ENCODE measurements at regions not wholly inside any gene's neighbourhood (a gene's known extent, or its start where the extent isn't known, plus 50 kb on each side); places are given as distances from the start of the nearest gene placed in this dataset.
A peak's percentile ranks its signal among the peaks of the same experiment; 100 is the strongest.
"Not testable (repeated sequence)": the region's sequence is repeated elsewhere in the genome, so short reads cannot be mapped to it uniquely, and the experiment has no call there.

GRCh38 chr9:16291921-16292320 lies 578.5 kb downstream of the BNC2 start:
- DNase-seq = no peak
- H3K4me1 Mint-ChIP-seq = no peaks in the 10 kb centered on the region
- peaks cover 0 to 3% of the 10 kb centered on the region in 2 donors for H3K27me3 Mint-ChIP-seq
- no peak overlapping the region for H3K4me3 Mint-ChIP-seq
- Histone ChIP-seq H3K27ac (ENCODE audit: low read depth, low read length) (no peak overlapping the region), H3K4me3 (ENCODE audit: low read length in 2 of 2) (no peak overlapping the region), H3K9me3 (ENCODE audit: control insufficient read depth in 1 of 2, low read length in 2 of 2) (no peaks in the 10 kb centered on the region), H3K36me3 (ENCODE audit: insufficient read depth, low read length) (no peaks in the 10 kb centered on the region), H3K4me1 (ENCODE audit: insufficient read depth, low read length) (no peaks in the 10 kb centered on the region), H3K27me3 (ENCODE audit: insufficient read depth, low read length) (no peaks in the 10 kb centered on the region)
- ChIA-PET CTCF (ENCODE audit: partially characterized antibody) (no interaction called here), POLR2A (ENCODE audit: partially characterized antibody) (no interaction called here)
- no peak overlapping the region for H3K27ac Mint-ChIP-seq
- H3K36me3 Mint-ChIP-seq = no peaks in the 10 kb centered on the region
- intact Hi-C loops (cut with micrococcal nuclease) = no loop called here
- H3K9me3 Mint-ChIP-seq = peaks cover 0 to 11% (median 2%) of the 10 kb centered on the region in 8 donors

- Mint-ChIP-seq H3K27me3 (peaks cover 0 to 3% of the 10 kb centered on the region in 2 donors), H3K36me3 (no peaks in the 10 kb centered on the region), H3K27ac (no peak overlapping the region), H3K4me3 (no peak overlapping the region), H3K9me3 (peaks cover 0 to 11% (median 2%) of the 10 kb centered on the region in 8 donors), H3K4me1 (no peaks in the 10 kb centered on the region)
- Histone ChIP-seq H3K27me3 (ENCODE audit: insufficient read depth, low read length) (no peaks in the 10 kb centered on the region), H3K4me1 (ENCODE audit: insufficient read depth, low read length) (no peaks in the 10 kb centered on the region), H3K9me3 (ENCODE audit: control insufficient read depth in 1 of 2, low read length in 2 of 2) (no peaks in the 10 kb centered on the region), H3K4me3 (ENCODE audit: low read length in 2 of 2) (no peak overlapping the region), H3K36me3 (ENCODE audit: insufficient read depth, low read length) (no peaks in the 10 kb centered on the region), H3K27ac (ENCODE audit: low read depth, low read length) (no peak overlapping the region)
- DNase-seq = no peak
- intact Hi-C loops (cut with micrococcal nuclease) = no loop called here
- CTCF ChIA-PET (ENCODE audit: partially characterized antibody) = no interaction called here
- POLR2A ChIA-PET (ENCODE audit: partially characterized antibody) = no interaction called here
Measured at GRCh38 chr9:16293610-16294009, 576.9 kb downstream of the BNC2 start.

GRCh38 chr9:16294133-16294770 lies 576.2 kb downstream of the BNC2 start:
- intact Hi-C loops (cut with micrococcal nuclease) = no loop called here
- no peak overlapping the region for H3K4me3 Mint-ChIP-seq
- H3K9me3 Mint-ChIP-seq = peaks cover 0 to 11% (median 3%) of the 10 kb centered on the region in 8 donors

GRCh38 chr9:16294940-16295339 lies 575.5 kb downstream of the BNC2 start:
- H3K27me3 Mint-ChIP-seq; H3K4me3 ChIP-seq (ENCODE audit: low read length in 2 of 2); H3K9me3 ChIP-seq (ENCODE audit: control insufficient read depth in 1 of 2, low read length in 2 of 2); H3K36me3 ChIP-seq (ENCODE audit: insufficient read depth, low read length); DNase-seq; H3K27me3 ChIP-seq (ENCODE audit: insufficient read depth, low read length); H3K4me1 ChIP-seq (ENCODE audit: insufficient read depth, low read length); H3K4me1 Mint-ChIP-seq; H3K4me3 Mint-ChIP-seq; H3K36me3 Mint-ChIP-seq; POLR2A ChIA-PET (ENCODE audit: partially characterized antibody); H3K27ac ChIP-seq (ENCODE audit: low read depth, low read length); CTCF ChIA-PET (ENCODE audit: partially characterized antibody); intact Hi-C loops (cut with micrococcal nuclease): not testable (repeated sequence)
- peak overlapping the region in 1 of 7 donors; percentile 48 for H3K27ac Mint-ChIP-seq
- H3K9me3 Mint-ChIP-seq = peaks cover 0 to 11% (median 4%) of the 10 kb centered on the region in 8 donors

More at GRCh38 chr9:16294133-16294770, 576.2 kb downstream of the BNC2 start:
- Histone ChIP-seq H3K4me3 (ENCODE audit: low read length in 2 of 2) (no peak overlapping the region), H3K9me3 (ENCODE audit: control insufficient read depth in 1 of 2, low read length in 2 of 2) (no peaks in the 10 kb centered on the region), H3K4me1 (ENCODE audit: insufficient read depth, low read length) (no peaks in the 10 kb centered on the region), H3K36me3 (ENCODE audit: insufficient read depth, low read length) (no peaks in the 10 kb centered on the region), H3K27ac (ENCODE audit: low read depth, low read length) (no peak overlapping the region), H3K27me3 (ENCODE audit: insufficient read depth, low read length) (no peaks in the 10 kb centered on the region)
- no peak for DNase-seq
- ChIA-PET POLR2A (ENCODE audit: partially characterized antibody) (no interaction called here), CTCF (ENCODE audit: partially characterized antibody) (no interaction called here)
- Mint-ChIP-seq H3K27ac (no peak overlapping the region), H3K27me3 (peaks cover 0 to 3% of the 10 kb centered on the region in 2 donors), H3K4me1 (no peaks in the 10 kb centered on the region), H3K36me3 (no peaks in the 10 kb centered on the region)

- H3K36me3 Mint-ChIP-seq; H3K4me3 Mint-ChIP-seq; H3K4me1 ChIP-seq (ENCODE audit: insufficient read depth, low read length); H3K27me3 Mint-ChIP-seq; H3K4me3 ChIP-seq (ENCODE audit: low read length in 2 of 2); DNase-seq; H3K9me3 Mint-ChIP-seq; H3K9me3 ChIP-seq (ENCODE audit: control insufficient read depth in 1 of 2, low read length in 2 of 2); CTCF ChIA-PET (ENCODE audit: partially characterized antibody); H3K36me3 ChIP-seq (ENCODE audit: insufficient read depth, low read length); H3K4me1 Mint-ChIP-seq; intact Hi-C loops (cut with micrococcal nuclease); H3K27ac Mint-ChIP-seq; POLR2A ChIA-PET (ENCODE audit: partially characterized antibody); H3K27ac ChIP-seq (ENCODE audit: low read depth, low read length); H3K27me3 ChIP-seq (ENCODE audit: insufficient read depth, low read length): not testable (repeated sequence)
Measured at GRCh38 chr9:16299368-16299767, 571.1 kb downstream of the BNC2 start.

GRCh38 chr9:16303506-16303905 lies 567.0 kb downstream of the BNC2 start:
- no peaks in the 10 kb centered on the region for H3K36me3 ChIP-seq (ENCODE audit: insufficient read depth, low read length)
- no peak for DNase-seq
- H3K27ac ChIP-seq (ENCODE audit: low read depth, low read length) = no peak overlapping the region
- H3K27me3 Mint-ChIP-seq = no peaks in the 10 kb centered on the region
- POLR2A ChIA-PET (ENCODE audit: partially characterized antibody) = no interaction called here
- H3K27ac Mint-ChIP-seq = no peak overlapping the region
- CTCF ChIA-PET (ENCODE audit: partially characterized antibody) = no interaction called here
- intact Hi-C loops (cut with micrococcal nuclease) = no loop called here
- no peaks in the 10 kb centered on the region for H3K27me3 ChIP-seq (ENCODE audit: insufficient read depth, low read length)
- H3K4me3 ChIP-seq (ENCODE audit: low read length in 2 of 2) = no peak overlapping the region
- peaks cover 0 to 9% (median 2%) of the 10 kb centered on the region in 8 donors for H3K9me3 Mint-ChIP-seq
- H3K4me1 ChIP-seq (ENCODE audit: insufficient read depth, low read length) = no peaks in the 10 kb centered on the region
- no peaks in the 10 kb centered on the region for H3K4me1 Mint-ChIP-seq
- H3K36me3 Mint-ChIP-seq = no peaks in the 10 kb centered on the region
- no peaks in the 10 kb centered on the region for H3K9me3 ChIP-seq (ENCODE audit: control insufficient read depth in 1 of 2, low read length in 2 of 2)
- H3K4me3 Mint-ChIP-seq = no peak overlapping the region

- intact Hi-C loops (cut with micrococcal nuclease) = no loop called here
- POLR2A ChIA-PET (ENCODE audit: partially characterized antibody) = no interaction called here
- Histone ChIP-seq H3K9me3 (ENCODE audit: control insufficient read depth in 1 of 2, low read length in 2 of 2) (no peaks in the 10 kb centered on the region), H3K27ac (ENCODE audit: low read depth, low read length) (no peak overlapping the region), H3K4me3 (ENCODE audit: low read length in 2 of 2) (no peak overlapping the region), H3K27me3 (ENCODE audit: insufficient read depth, low read length) (no peaks in the 10 kb centered on the region), H3K4me1 (ENCODE audit: insufficient read depth, low read length) (no peaks in the 10 kb centered on the region), H3K36me3 (ENCODE audit: insufficient read depth, low read length) (no peaks in the 10 kb centered on the region)
- H3K4me3 Mint-ChIP-seq = no peak overlapping the region
- no peak for DNase-seq
- no peak overlapping the region for H3K27ac Mint-ChIP-seq
- no peaks in the 10 kb centered on the region for H3K4me1 Mint-ChIP-seq
- H3K36me3 Mint-ChIP-seq = no peaks in the 10 kb centered on the region
- CTCF ChIA-PET (ENCODE audit: partially characterized antibody) = no interaction called here
- no peaks in the 10 kb centered on the region for H3K27me3 Mint-ChIP-seq
- H3K9me3 Mint-ChIP-seq = peaks cover 0 to 6% (median 1%) of the 10 kb centered on the region in 8 donors
Measured at GRCh38 chr9:16304301-16304700, 566.2 kb downstream of the BNC2 start.

- no peak for DNase-seq
- no peaks in the 10 kb centered on the region for H3K4me1 Mint-ChIP-seq
- H3K4me1 ChIP-seq (ENCODE audit: insufficient read depth, low read length) = no peaks in the 10 kb centered on the region
- no peak overlapping the region for H3K27ac ChIP-seq (ENCODE audit: low read depth, low read length)
- H3K27me3 Mint-ChIP-seq = no peaks in the 10 kb centered on the region
- no peaks in the 10 kb centered on the region for H3K27me3 ChIP-seq (ENCODE audit: insufficient read depth, low read length)
- intact Hi-C loops (cut with micrococcal nuclease) = no loop called here
- no peak overlapping the region for H3K4me3 Mint-ChIP-seq
- H3K36me3 ChIP-seq (ENCODE audit: insufficient read depth, low read length) = no peaks in the 10 kb centered on the region
- H3K4me3 ChIP-seq (ENCODE audit: low read length in 2 of 2) = no peak overlapping the region
- ChIA-PET POLR2A (ENCODE audit: partially characterized antibody) (no interaction called here), CTCF (ENCODE audit: partially characterized antibody) (no interaction called here)
- H3K9me3 Mint-ChIP-seq = peaks cover 0 to 8% (median 1%) of the 10 kb centered on the region in 8 donors
- no peaks in the 10 kb centered on the region for H3K36me3 Mint-ChIP-seq
- H3K9me3 ChIP-seq (ENCODE audit: control insufficient read depth in 1 of 2, low read length in 2 of 2) = no peaks in the 10 kb centered on the region
- no peak overlapping the region for H3K27ac Mint-ChIP-seq
Measured at GRCh38 chr9:16306586-16306985, 563.9 kb downstream of the BNC2 start.
